ENCODE measurements at regions not wholly inside any gene's neighbourhood (a gene's known extent, or its start where the extent isn't known, plus 50 kb on each side); places are given as distances from the start of the nearest gene placed in this dataset.

GRCh38 chr1:101290922-101291561 lies 54.2 kb downstream of the S1PR1 start:
- Histone ChIP-seq H3K27ac (ENCODE audit: low read length) (no peak overlapping the region), H3K36me3 (ENCODE audit: control insufficient read depth, insufficient read depth, low read length) (no peaks in the 10 kb centered on the region), H3K4me3 (ENCODE audit: low read depth in 2 of 2, low read length in 2 of 2) (no peak overlapping the region), H3K27me3 (ENCODE audit: control insufficient read depth, insufficient read depth, low read length) (no peaks in the 10 kb centered on the region; the same call in none of the 2 replicates), H3K4me1 (ENCODE audit: control insufficient read depth, insufficient read depth, low read length) (no peaks in the 10 kb centered on the region; the same call in 1 of the 2 replicates), H3K9me3 (ENCODE audit: control insufficient read depth, insufficient read depth, low read depth, low read length) (no peaks in the 10 kb centered on the region)
- intact Hi-C loops (cut with micrococcal nuclease; ENCODE audit: unreplicated experiment): no loop called here
- in situ Hi-C loops (cut with HindIII; ENCODE audit: low pct_unique_long_range_greater_than_20kb, low sequenced_read_pairs): no loop called here
- ChIA-PET CTCF (no interaction called here), POLR2A (no interaction called here)
- BruUV-seq (replicated peaks): no TSS peak
- no peak for DNase-seq (ENCODE audit: low read depth, low spot score)
- TF ChIP-seq, protein P1, sequence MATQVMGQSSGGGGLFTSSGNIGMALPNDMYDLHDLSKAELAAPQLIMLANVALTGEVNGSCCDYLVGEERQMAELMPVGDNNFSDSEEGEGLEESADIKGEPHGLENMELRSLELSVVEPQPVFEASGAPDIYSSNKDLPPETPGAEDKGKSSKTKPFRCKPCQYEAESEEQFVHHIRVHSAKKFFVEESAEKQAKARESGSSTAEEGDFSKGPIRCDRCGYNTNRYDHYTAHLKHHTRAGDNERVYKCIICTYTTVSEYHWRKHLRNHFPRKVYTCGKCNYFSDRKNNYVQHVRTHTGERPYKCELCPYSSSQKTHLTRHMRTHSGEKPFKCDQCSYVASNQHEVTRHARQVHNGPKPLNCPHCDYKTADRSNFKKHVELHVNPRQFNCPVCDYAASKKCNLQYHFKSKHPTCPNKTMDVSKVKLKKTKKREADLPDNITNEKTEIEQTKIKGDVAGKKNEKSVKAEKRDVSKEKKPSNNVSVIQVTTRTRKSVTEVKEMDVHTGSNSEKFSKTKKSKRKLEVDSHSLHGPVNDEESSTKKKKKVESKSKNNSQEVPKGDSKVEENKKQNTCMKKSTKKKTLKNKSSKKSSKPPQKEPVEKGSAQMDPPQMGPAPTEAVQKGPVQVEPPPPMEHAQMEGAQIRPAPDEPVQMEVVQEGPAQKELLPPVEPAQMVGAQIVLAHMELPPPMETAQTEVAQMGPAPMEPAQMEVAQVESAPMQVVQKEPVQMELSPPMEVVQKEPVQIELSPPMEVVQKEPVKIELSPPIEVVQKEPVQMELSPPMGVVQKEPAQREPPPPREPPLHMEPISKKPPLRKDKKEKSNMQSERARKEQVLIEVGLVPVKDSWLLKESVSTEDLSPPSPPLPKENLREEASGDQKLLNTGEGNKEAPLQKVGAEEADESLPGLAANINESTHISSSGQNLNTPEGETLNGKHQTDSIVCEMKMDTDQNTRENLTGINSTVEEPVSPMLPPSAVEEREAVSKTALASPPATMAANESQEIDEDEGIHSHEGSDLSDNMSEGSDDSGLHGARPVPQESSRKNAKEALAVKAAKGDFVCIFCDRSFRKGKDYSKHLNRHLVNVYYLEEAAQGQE (IDR thresholded peaks at IDR 0.05; ENCODE audit: insufficient read depth in 1 of 2, low read depth in 2 of 2, low read length in 1 of 2): no peak
- TF ChIP-seq CTCF (IDR thresholded peaks at IDR 0.05) (no peak), SIN3A (IDR thresholded peaks at IDR 0.05; ENCODE audit: borderline replicate concordance, insufficient read depth, low read depth, low read length) (no peak), TCF7L2 (IDR thresholded peaks at IDR 0.05; ENCODE audit: low read depth, low read length) (no peak), POLR2AphosphoS5 (IDR thresholded peaks at IDR 0.05; ENCODE audit: low read depth, low read length) (no peak)
- no peak for ATAC-seq

DNA sequence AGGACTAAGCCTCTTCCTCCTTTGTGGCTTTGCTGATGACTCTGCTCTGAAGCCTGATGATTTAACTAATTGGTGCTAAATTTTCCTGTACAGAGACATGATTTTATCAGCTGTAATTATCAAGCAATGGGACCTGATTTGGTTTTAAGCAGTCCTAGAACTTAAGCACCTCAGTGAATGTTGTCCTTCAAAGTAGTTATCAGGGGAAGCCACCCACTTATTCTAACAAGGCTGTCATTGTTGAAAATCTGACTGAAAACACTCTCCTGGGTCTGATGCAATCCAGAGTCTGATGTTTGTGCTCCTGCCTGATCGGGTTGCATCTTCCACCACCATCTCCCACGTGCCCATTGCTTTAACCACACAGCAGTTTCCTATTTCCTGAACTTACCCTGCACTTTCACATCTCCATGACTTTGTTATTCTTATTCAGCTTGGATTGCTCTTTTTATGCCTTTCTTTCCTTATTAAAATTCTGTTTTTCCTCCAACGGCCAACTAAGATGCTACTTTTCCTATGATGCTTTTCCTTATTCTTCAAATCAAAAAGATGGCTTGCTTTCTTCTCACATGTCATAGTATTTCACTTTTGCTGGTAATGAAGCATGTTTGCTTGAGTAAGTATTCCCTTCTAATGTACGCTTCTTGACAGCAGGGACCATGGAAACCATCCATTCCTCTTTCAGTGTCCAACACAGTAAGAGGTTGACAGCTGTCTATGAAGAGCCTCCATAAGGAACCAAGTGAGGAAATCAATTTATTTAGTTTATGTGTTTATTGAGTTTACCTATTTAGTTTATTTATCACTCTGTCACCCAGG lies 55.0 kb downstream of the S1PR1 start:
- in situ Hi-C loops (cut with HindIII; ENCODE audit: low pct_unique_long_range_greater_than_20kb, low sequenced_read_pairs): no loop called here
- no peak overlapping the region for H3K27ac ChIP-seq (ENCODE audit: low read length)
- ATAC-seq: no peak

More for the DNA sequence above, 55.0 kb downstream of the S1PR1 start:
- no TSS peak for BruUV-seq (replicated peaks)
- no peaks in the 10 kb centered on the region for H3K9me3 ChIP-seq (ENCODE audit: control insufficient read depth, insufficient read depth, low read depth, low read length)
- no peak for DNase-seq (ENCODE audit: low read depth, low spot score)
- intact Hi-C loops (cut with micrococcal nuclease; ENCODE audit: unreplicated experiment): no loop called here
- no peak for TF ChIP-seq POLR2AphosphoS5 (IDR thresholded peaks at IDR 0.05; ENCODE audit: low read depth, low read length)
- no peak overlapping the region for H3K4me3 ChIP-seq (ENCODE audit: low read depth in 2 of 2, low read length in 2 of 2)
- no peaks in the 10 kb centered on the region for H3K36me3 ChIP-seq (ENCODE audit: control insufficient read depth, insufficient read depth, low read length)
- CTCF ChIA-PET: no interaction called here
- H3K4me1 ChIP-seq (ENCODE audit: control insufficient read depth, insufficient read depth, low read length): no peaks in the 10 kb centered on the region; the same call in 1 of the 2 replicates
- H3K27me3 ChIP-seq (ENCODE audit: control insufficient read depth, insufficient read depth, low read length): no peaks in the 10 kb centered on the region; the same call in none of the 2 replicates
- POLR2A ChIA-PET: no interaction called here

Measured in Panc1 (cell line).